Effector memory CD8-positive, alpha-beta T cell (primary cell): ENCODE measurements at regions not wholly inside any gene's neighbourhood (a gene's known extent, or its start where the extent isn't known, plus 50 kb on each side); places are given as distances from the start of the nearest gene placed in this dataset.
"Not testable (repeated sequence)": the region's sequence is repeated elsewhere in the genome, so short reads cannot be mapped to it uniquely, and the experiment has no call there.

Experiments
- ATAC-seq: fragments of 150-1000 bp; cut with Tn5 transposase; replicated peaks from 2 replicates; pipeline ENCODE4 v1.10.0; 2021; ENCODE audit warnings: mild to moderate bottlenecking, moderate library complexity
- DNase-seq, 3 experiments: peaks; one replicate each; pipeline ENCODE4 v3.0.0; 2021
- H3K27ac Mint-ChIP-seq, 2 donors: one replicate each; pipeline ENCODE4 v1.8.0; 2022; ENCODE audit warnings: mild to moderate bottlenecking in 2 of 2, mixed read lengths in 2 of 2, moderate library complexity in 2 of 2
- H3K27me3 Mint-ChIP-seq, 2 donors: one replicate each; pipeline ENCODE4 v1.8.0; 2022; ENCODE audit warnings: mixed read lengths in 2 of 2
- H3K36me3 Mint-ChIP-seq: one replicate; pipeline ENCODE4 v1.8.0; 2022; ENCODE audit warnings: mild to moderate bottlenecking, moderate library complexity, mixed read lengths; ENCODE audit not compliant: insufficient read depth
- H3K4me1 Mint-ChIP-seq, 2 donors: one replicate each; pipeline ENCODE4 v1.8.0; 2022; ENCODE audit warnings: low read depth in 2 of 2, mixed read lengths in 2 of 2
- H3K4me3 Mint-ChIP-seq, 2 donors: one replicate each; pipeline ENCODE4 v1.8.0; 2022; ENCODE audit warnings: mild to moderate bottlenecking in 2 of 2, mixed read lengths in 2 of 2, moderate library complexity in 2 of 2
- H3K9me3 Mint-ChIP-seq, 2 donors: one replicate each; pipeline ENCODE4 v1.8.0; 2022; ENCODE audit warnings: mixed read lengths in 2 of 2

GRCh38 chr12:24507827-24508226 is 441.1 kb downstream of the BCAT1 start:
- Mint-ChIP-seq H3K9me3 (peaks cover 0 to under 1% of the 10 kb centered on the region in 2 donors), H3K4me1 (no peaks in the 10 kb centered on the region), H3K27ac (no peak overlapping the region), H3K36me3 (no peaks in the 10 kb centered on the region), H3K4me3 (no peak overlapping the region), H3K27me3 (peaks cover 0 to 5% of the 10 kb centered on the region in 2 donors)
- DNase-seq, result no peak
- no peak for ATAC-seq

- Mint-ChIP-seq H3K27ac (no peak overlapping the region), H3K36me3 (no peaks in the 10 kb centered on the region), H3K4me1 (no peaks in the 10 kb centered on the region), H3K9me3 (peaks cover 0 to 2% of the 10 kb centered on the region in 2 donors), H3K27me3 (peaks cover 3 to 5% of the 10 kb centered on the region in 2 donors), H3K4me3 (no peak overlapping the region)
- ATAC-seq (no peak), DNase-seq (no peak)
Observed at GRCh38 chr12:24505366-24506015, 443.4 kb downstream of the BCAT1 start.

- H3K27me3 Mint-ChIP-seq, H3K4me1 Mint-ChIP-seq, H3K36me3 Mint-ChIP-seq, DNase-seq, H3K9me3 Mint-ChIP-seq, ATAC-seq, H3K4me3 Mint-ChIP-seq, H3K27ac Mint-ChIP-seq: not testable (repeated sequence)
Observed at GRCh38 chr12:24503477-24503876, 445.4 kb downstream of the BCAT1 start.

- Mint-ChIP-seq H3K4me3 (no peak overlapping the region), H3K9me3 (peaks cover 0 to 2% of the 10 kb centered on the region in 2 donors), H3K36me3 (no peaks in the 10 kb centered on the region), H3K4me1 (no peaks in the 10 kb centered on the region), H3K27ac (no peak overlapping the region), H3K27me3 (peaks cover 0 to 5% of the 10 kb centered on the region in 2 donors)
- ATAC-seq (no peak), DNase-seq (no peak)
Observed at GRCh38 chr12:24500831-24501230, 448.1 kb downstream of the BCAT1 start.

GRCh38 chr12:24500421-24500820 is 448.5 kb downstream of the BCAT1 start:
- no peak for DNase-seq
- no peaks in the 10 kb centered on the region for H3K36me3 Mint-ChIP-seq
- no peak overlapping the region for H3K4me3 Mint-ChIP-seq
- H3K9me3 Mint-ChIP-seq, result peaks cover 0 to 2% of the 10 kb centered on the region in 2 donors
- peaks cover 0 to 5% of the 10 kb centered on the region in 2 donors for H3K27me3 Mint-ChIP-seq
- no peaks in the 10 kb centered on the region for H3K4me1 Mint-ChIP-seq
- H3K27ac Mint-ChIP-seq, result no peak overlapping the region
- ATAC-seq, result no peak

GRCh38 chr12:24499151-24500146 is 449.5 kb downstream of the BCAT1 start:
- H3K4me1 Mint-ChIP-seq, result no peaks in the 10 kb centered on the region
- peaks cover 0 to 5% of the 10 kb centered on the region in 2 donors for H3K27me3 Mint-ChIP-seq
- H3K4me3 Mint-ChIP-seq, result no peak overlapping the region
- peaks cover 0 to 2% of the 10 kb centered on the region in 2 donors for H3K9me3 Mint-ChIP-seq
- DNase-seq, result no peak
- H3K27ac Mint-ChIP-seq, result no peak overlapping the region
- no peaks in the 10 kb centered on the region for H3K36me3 Mint-ChIP-seq
- no peak for ATAC-seq

- H3K27ac Mint-ChIP-seq, result no peak overlapping the region
- H3K27me3 Mint-ChIP-seq, result peaks cover 0 to 5% of the 10 kb centered on the region in 2 donors
- no peak for DNase-seq
- ATAC-seq, result no peak
- no peaks in the 10 kb centered on the region for H3K4me1 Mint-ChIP-seq
- H3K4me3 Mint-ChIP-seq, result no peak overlapping the region
- no peaks in the 10 kb centered on the region for H3K9me3 Mint-ChIP-seq
- H3K36me3 Mint-ChIP-seq, result no peaks in the 10 kb centered on the region
Observed at GRCh38 chr12:24496755-24497154, 452.1 kb downstream of the BCAT1 start.

GRCh38 chr12:24494401-24494800 is 454.5 kb downstream of the BCAT1 start:
- no peaks in the 10 kb centered on the region for H3K36me3 Mint-ChIP-seq
- H3K4me1 Mint-ChIP-seq, result no peaks in the 10 kb centered on the region

GRCh38 chr12:24491968-24492367 is 456.9 kb downstream of the BCAT1 start:
- H3K27ac Mint-ChIP-seq, result no peak overlapping the region
- no peak for ATAC-seq
- H3K4me1 Mint-ChIP-seq, result no peaks in the 10 kb centered on the region
- no peaks in the 10 kb centered on the region for H3K27me3 Mint-ChIP-seq
- no peak for DNase-seq
- H3K4me3 Mint-ChIP-seq, result no peak overlapping the region
- peaks cover 0 to 6% of the 10 kb centered on the region in 2 donors for H3K9me3 Mint-ChIP-seq
- peaks cover 3% of the 10 kb centered on the region for H3K36me3 Mint-ChIP-seq

More at GRCh38 chr12:24494401-24494800, 454.5 kb downstream of the BCAT1 start:
- Mint-ChIP-seq H3K9me3 (peaks cover 0 to 6% of the 10 kb centered on the region in 2 donors), H3K27ac (no peak overlapping the region), H3K4me3 (no peak overlapping the region), H3K27me3 (no peaks in the 10 kb centered on the region)
- no peak for DNase-seq
- no peak for ATAC-seq

- no peak overlapping the region for H3K27ac Mint-ChIP-seq
- H3K36me3 Mint-ChIP-seq, result peaks cover 3% of the 10 kb centered on the region
- H3K9me3 Mint-ChIP-seq, result peaks cover 0 to 12% of the 10 kb centered on the region in 2 donors
- H3K4me3 Mint-ChIP-seq, result no peak overlapping the region
- ATAC-seq, result no peak
- no peak for DNase-seq
- no peaks in the 10 kb centered on the region for H3K4me1 Mint-ChIP-seq
- H3K27me3 Mint-ChIP-seq, result no peaks in the 10 kb centered on the region
Observed at GRCh38 chr12:24489939-24490338, 459.0 kb downstream of the BCAT1 start.

- Mint-ChIP-seq H3K4me3 (no peak overlapping the region), H3K9me3 (peaks cover 0 to 12% of the 10 kb centered on the region in 2 donors)
Observed at GRCh38 chr12:24488906-24489619, 459.8 kb downstream of the BCAT1 start.

GRCh38 chr12:24488091-24488596 is 460.8 kb downstream of the BCAT1 start:
- Mint-ChIP-seq H3K4me3 (no peak overlapping the region), H3K9me3 (peaks cover 0 to 12% of the 10 kb centered on the region in 2 donors), H3K4me1 (no peaks in the 10 kb centered on the region), H3K27me3 (no peaks in the 10 kb centered on the region), H3K27ac (no peak overlapping the region), H3K36me3 (peaks cover 3% of the 10 kb centered on the region)
- DNase-seq, result no peak
- no peak for ATAC-seq

More at GRCh38 chr12:24488906-24489619, 459.8 kb downstream of the BCAT1 start:
- Mint-ChIP-seq H3K27me3 (no peaks in the 10 kb centered on the region), H3K36me3 (peaks cover 3% of the 10 kb centered on the region), H3K27ac (no peak overlapping the region), H3K4me1 (no peaks in the 10 kb centered on the region)
- DNase-seq (no peak), ATAC-seq (no peak)

GRCh38 chr12:24487606-24488005 is 461.3 kb downstream of the BCAT1 start:
- no peak for ATAC-seq
- H3K4me1 Mint-ChIP-seq, result no peaks in the 10 kb centered on the region
- H3K27me3 Mint-ChIP-seq, result no peaks in the 10 kb centered on the region
- DNase-seq, result no peak
- no peak overlapping the region for H3K27ac Mint-ChIP-seq
- peaks cover 3% of the 10 kb centered on the region for H3K36me3 Mint-ChIP-seq
- H3K4me3 Mint-ChIP-seq, result no peak overlapping the region
- H3K9me3 Mint-ChIP-seq, result peaks cover 0 to 12% of the 10 kb centered on the region in 2 donors
